ENCODE measurements at regions not wholly inside any gene's neighbourhood (a gene's known extent, or its start where the extent isn't known, plus 50 kb on each side); places are given as distances from the start of the nearest gene placed in this dataset.

GRCh38 chr6:82118150-82118562 lies 129.4 kb downstream of the IBTK start:
- Histone ChIP-seq H3K4ac (ENCODE audit: low read depth, low read length) (no peak overlapping the region), H3K9ac (ENCODE audit: low read length) (no peak overlapping the region), H2BK120ac (ENCODE audit: insufficient read depth, low read length, poor library complexity) (no peak overlapping the region), H3K4me1 (ENCODE audit: control insufficient read depth in 1 of 2, insufficient read depth in 2 of 2, low read length in 2 of 2) (no peaks in the 10 kb centered on the region), H3K36me3 (ENCODE audit: control insufficient read depth in 1 of 2, insufficient read depth in 2 of 2, low read length in 2 of 2) (no peaks in the 10 kb centered on the region), H4K91ac (ENCODE audit: low read depth, low read length) (no peak overlapping the region), H2BK5ac (ENCODE audit: low read depth, low read length, poor library complexity) (no peak overlapping the region), H4K12ac (ENCODE audit: low read depth, low read length) (no peak overlapping the region), H3K79me1 (ENCODE audit: low read length) (no peaks in the 10 kb centered on the region), H3K4me3 (ENCODE audit: low read depth, low read length) (no peak overlapping the region), H3K14ac (ENCODE audit: low read length) (no peak overlapping the region), H4K8ac (ENCODE audit: low read depth, low read length) (no peak overlapping the region), H2BK12ac (ENCODE audit: low read length) (no peak overlapping the region), H3K23ac (ENCODE audit: low read length) (no peak overlapping the region), H3K27ac (ENCODE audit: low read depth, low read length) (no peak overlapping the region), H3K4me2 (ENCODE audit: low read length) (no peak overlapping the region), H2AK5ac (ENCODE audit: low read length) (no peak overlapping the region), H3K18ac (ENCODE audit: low read length) (no peak overlapping the region), H3K79me2 (ENCODE audit: control insufficient read depth, insufficient read depth, low read length, poor library complexity) (no peaks in the 10 kb centered on the region), H3K27me3 (ENCODE audit: insufficient read depth, low read length) (no peaks in the 10 kb centered on the region), H2AFZ (ENCODE audit: insufficient read depth, low read length, poor library complexity) (no peak overlapping the region), H3K9me3 (ENCODE audit: insufficient read depth, low read depth, low read length) (no peaks in the 10 kb centered on the region)
- DNase-seq = no peak
- WGBS (ENCODE audit: extremely low coverage, insufficient coverage, insufficient read length) = no CpG with 5 or more reads among the region's 3 CpGs

GRCh38 chr6:82114748-82115147 lies 132.8 kb downstream of the IBTK start:
- no peak overlapping the region for H4K12ac ChIP-seq (ENCODE audit: low read depth, low read length)

DNA sequence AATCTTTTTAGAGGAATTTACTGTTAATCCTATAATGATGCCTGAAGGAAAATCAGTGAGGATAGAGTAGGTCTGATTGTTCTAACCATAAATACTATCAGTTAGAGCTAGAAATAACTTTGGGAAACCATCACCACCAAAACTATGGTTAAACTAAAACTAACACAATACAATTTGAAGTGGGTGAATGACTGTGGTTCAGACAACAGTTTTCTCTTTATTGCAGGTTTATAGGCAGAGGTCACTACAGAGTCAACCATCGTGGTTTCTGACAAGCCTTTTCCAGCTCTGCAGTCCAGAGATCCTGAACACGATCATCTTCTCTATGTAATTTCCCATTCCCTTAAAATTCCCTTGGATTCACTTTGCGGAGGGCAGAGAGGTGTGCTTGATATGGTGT lies 134.3 kb downstream of the IBTK start:
- Histone ChIP-seq H3K4me2 (ENCODE audit: low read length) (no peak overlapping the region), H2BK12ac (ENCODE audit: low read length) (no peak overlapping the region), H3K18ac (ENCODE audit: low read length) (no peak overlapping the region), H2BK120ac (ENCODE audit: insufficient read depth, low read length, poor library complexity) (no peak overlapping the region), H4K91ac (ENCODE audit: low read depth, low read length) (no peak overlapping the region), H4K8ac (ENCODE audit: low read depth, low read length) (no peak overlapping the region), H3K23ac (ENCODE audit: low read length) (no peak overlapping the region), H3K4me3 (ENCODE audit: low read depth, low read length) (no peak overlapping the region), H3K4ac (ENCODE audit: low read depth, low read length) (no peak overlapping the region), H3K79me2 (ENCODE audit: control insufficient read depth, insufficient read depth, low read length, poor library complexity) (no peaks in the 10 kb centered on the region), H3K14ac (ENCODE audit: low read length) (no peak overlapping the region), H2BK5ac (ENCODE audit: low read depth, low read length, poor library complexity) (no peak overlapping the region), H2AFZ (ENCODE audit: insufficient read depth, low read length, poor library complexity) (no peak overlapping the region), H2AK5ac (ENCODE audit: low read length) (no peak overlapping the region), H3K79me1 (ENCODE audit: low read length) (no peaks in the 10 kb centered on the region), H3K27ac (ENCODE audit: low read depth, low read length) (no peak overlapping the region), H3K36me3 (ENCODE audit: control insufficient read depth in 1 of 2, insufficient read depth in 2 of 2, low read length in 2 of 2) (no peaks in the 10 kb centered on the region), H4K12ac (ENCODE audit: low read depth, low read length) (no peak overlapping the region), H3K4me1 (ENCODE audit: control insufficient read depth in 1 of 2, insufficient read depth in 2 of 2, low read length in 2 of 2) (no peaks in the 10 kb centered on the region), H3K27me3 (ENCODE audit: insufficient read depth, low read length) (no peaks in the 10 kb centered on the region), H3K9ac (ENCODE audit: low read length) (no peak overlapping the region), H3K9me3 (ENCODE audit: insufficient read depth, low read depth, low read length) (no peaks in the 10 kb centered on the region)
- no peak for DNase-seq
- WGBS (ENCODE audit: extremely low coverage, insufficient coverage, insufficient read length) = no CpG with 5 or more reads among the region's 3 CpGs

More at GRCh38 chr6:82114748-82115147, 132.8 kb downstream of the IBTK start:
- no peaks in the 10 kb centered on the region for H3K36me3 ChIP-seq (ENCODE audit: control insufficient read depth in 1 of 2, insufficient read depth in 2 of 2, low read length in 2 of 2)
- no peak overlapping the region for H3K18ac ChIP-seq (ENCODE audit: low read length)
- no peak overlapping the region for H2AK5ac ChIP-seq (ENCODE audit: low read length)
- DNase-seq = no peak
- H3K4me2 ChIP-seq (ENCODE audit: low read length) = no peak overlapping the region
- H3K9ac ChIP-seq (ENCODE audit: low read length) = no peak overlapping the region
- H2BK120ac ChIP-seq (ENCODE audit: insufficient read depth, low read length, poor library complexity) = no peak overlapping the region
- H2BK12ac ChIP-seq (ENCODE audit: low read length) = no peak overlapping the region
- no peak overlapping the region for H3K23ac ChIP-seq (ENCODE audit: low read length)
- no peak overlapping the region for H3K4ac ChIP-seq (ENCODE audit: low read depth, low read length)
- H3K14ac ChIP-seq (ENCODE audit: low read length) = no peak overlapping the region
- no CpG with 5 or more reads among the region's 3 CpGs for WGBS (ENCODE audit: extremely low coverage, insufficient coverage, insufficient read length)
- H3K9me3 ChIP-seq (ENCODE audit: insufficient read depth, low read depth, low read length) = no peaks in the 10 kb centered on the region
- no peak overlapping the region for H2AFZ ChIP-seq (ENCODE audit: insufficient read depth, low read length, poor library complexity)
- H4K91ac ChIP-seq (ENCODE audit: low read depth, low read length) = no peak overlapping the region
- no peaks in the 10 kb centered on the region for H3K27me3 ChIP-seq (ENCODE audit: insufficient read depth, low read length)
- no peak overlapping the region for H4K8ac ChIP-seq (ENCODE audit: low read depth, low read length)
- no peak overlapping the region for H2BK5ac ChIP-seq (ENCODE audit: low read depth, low read length, poor library complexity)
- H3K79me2 ChIP-seq (ENCODE audit: control insufficient read depth, insufficient read depth, low read length, poor library complexity) = no peaks in the 10 kb centered on the region
- no peak overlapping the region for H3K27ac ChIP-seq (ENCODE audit: low read depth, low read length)
- H3K4me1 ChIP-seq (ENCODE audit: control insufficient read depth in 1 of 2, insufficient read depth in 2 of 2, low read length in 2 of 2) = no peaks in the 10 kb centered on the region
- no peaks in the 10 kb centered on the region for H3K79me1 ChIP-seq (ENCODE audit: low read length)
- H3K4me3 ChIP-seq (ENCODE audit: low read depth, low read length) = no peak overlapping the region

DNA sequence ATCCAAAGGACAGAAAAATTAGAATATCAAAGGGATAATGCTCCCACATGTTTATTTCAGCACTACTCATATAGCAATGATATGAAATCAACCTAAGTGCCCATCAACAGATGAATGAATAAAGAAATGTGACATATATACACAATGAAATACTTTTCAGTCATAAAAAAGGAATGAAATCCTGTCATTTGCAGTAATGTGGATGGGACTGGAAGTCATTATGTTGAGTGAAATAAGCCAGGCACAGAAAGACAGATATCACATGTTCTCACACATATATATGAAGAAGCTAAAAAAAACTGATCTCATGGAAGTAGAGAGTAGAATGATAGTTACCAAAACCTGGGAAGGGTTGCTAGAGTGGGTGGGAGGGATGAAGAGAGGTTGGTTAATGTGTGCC lies 135.7 kb downstream of the IBTK start:
- Histone ChIP-seq H3K23ac (ENCODE audit: low read length) (no peak overlapping the region), H4K8ac (ENCODE audit: low read depth, low read length) (no peak overlapping the region), H2BK12ac (ENCODE audit: low read length) (no peak overlapping the region), H2BK120ac (ENCODE audit: insufficient read depth, low read length, poor library complexity) (no peak overlapping the region), H3K27ac (ENCODE audit: low read depth, low read length) (no peak overlapping the region), H2AK5ac (ENCODE audit: low read length) (no peak overlapping the region), H3K27me3 (ENCODE audit: insufficient read depth, low read length) (no peaks in the 10 kb centered on the region), H3K18ac (ENCODE audit: low read length) (no peak overlapping the region), H3K14ac (ENCODE audit: low read length) (no peak overlapping the region), H3K4ac (ENCODE audit: low read depth, low read length) (no peak overlapping the region), H3K4me2 (ENCODE audit: low read length) (no peak overlapping the region), H3K4me1 (ENCODE audit: control insufficient read depth in 1 of 2, insufficient read depth in 2 of 2, low read length in 2 of 2) (no peaks in the 10 kb centered on the region), H3K79me2 (ENCODE audit: control insufficient read depth, insufficient read depth, low read length, poor library complexity) (no peaks in the 10 kb centered on the region), H4K12ac (ENCODE audit: low read depth, low read length) (no peak overlapping the region), H3K9me3 (ENCODE audit: insufficient read depth, low read depth, low read length) (no peaks in the 10 kb centered on the region), H2BK5ac (ENCODE audit: low read depth, low read length, poor library complexity) (no peak overlapping the region), H3K79me1 (ENCODE audit: low read length) (no peaks in the 10 kb centered on the region), H3K4me3 (ENCODE audit: low read depth, low read length) (no peak overlapping the region), H4K91ac (ENCODE audit: low read depth, low read length) (no peak overlapping the region), H2AFZ (ENCODE audit: insufficient read depth, low read length, poor library complexity) (no peak overlapping the region), H3K36me3 (ENCODE audit: control insufficient read depth in 1 of 2, insufficient read depth in 2 of 2, low read length in 2 of 2) (no peaks in the 10 kb centered on the region), H3K9ac (ENCODE audit: low read length) (no peak overlapping the region)
- DNase-seq = no peak

DNA sequence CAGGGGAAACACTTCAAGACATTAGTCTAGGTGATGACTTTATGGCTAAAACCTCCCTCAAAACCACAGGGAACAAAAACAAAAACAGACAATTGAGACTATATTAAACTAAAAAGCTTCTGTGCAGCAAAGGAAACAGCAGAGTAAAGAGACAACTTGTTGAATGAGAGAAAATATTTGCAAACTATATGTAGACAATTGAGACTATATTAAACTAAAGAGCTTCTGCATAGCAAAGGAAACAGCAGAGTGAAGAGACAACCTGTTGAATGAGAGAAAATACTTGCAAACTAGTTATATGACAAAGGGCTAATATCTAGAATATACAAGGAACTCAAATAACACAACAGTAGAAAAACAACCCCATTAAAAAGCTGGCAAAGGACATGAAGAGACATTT lies 136.4 kb downstream of the IBTK start:
- H3K9me3 ChIP-seq (ENCODE audit: insufficient read depth, low read depth, low read length) = no peaks in the 10 kb centered on the region
- H3K27me3 ChIP-seq (ENCODE audit: insufficient read depth, low read length) = no peaks in the 10 kb centered on the region
- H3K18ac ChIP-seq (ENCODE audit: low read length) = no peak overlapping the region
- no peaks in the 10 kb centered on the region for H3K36me3 ChIP-seq (ENCODE audit: control insufficient read depth in 1 of 2, insufficient read depth in 2 of 2, low read length in 2 of 2)
- no peak overlapping the region for H3K27ac ChIP-seq (ENCODE audit: low read depth, low read length)
- H3K4me1 ChIP-seq (ENCODE audit: control insufficient read depth in 1 of 2, insufficient read depth in 2 of 2, low read length in 2 of 2) = no peaks in the 10 kb centered on the region
- no peak overlapping the region for H3K4ac ChIP-seq (ENCODE audit: low read depth, low read length)
- H3K79me2 ChIP-seq (ENCODE audit: control insufficient read depth, insufficient read depth, low read length, poor library complexity) = no peaks in the 10 kb centered on the region
- no peak overlapping the region for H4K12ac ChIP-seq (ENCODE audit: low read depth, low read length)
- H3K23ac ChIP-seq (ENCODE audit: low read length) = no peak overlapping the region
- H3K9ac ChIP-seq (ENCODE audit: low read length) = no peak overlapping the region
- no peak for DNase-seq
- no peaks in the 10 kb centered on the region for H3K79me1 ChIP-seq (ENCODE audit: low read length)
- H4K8ac ChIP-seq (ENCODE audit: low read depth, low read length) = no peak overlapping the region
- H2AFZ ChIP-seq (ENCODE audit: insufficient read depth, low read length, poor library complexity) = no peak overlapping the region
- no peak overlapping the region for H2BK12ac ChIP-seq (ENCODE audit: low read length)
- no peak overlapping the region for H4K91ac ChIP-seq (ENCODE audit: low read depth, low read length)
- H2AK5ac ChIP-seq (ENCODE audit: low read length) = no peak overlapping the region
- no peak overlapping the region for H2BK120ac ChIP-seq (ENCODE audit: insufficient read depth, low read length, poor library complexity)
- no peak overlapping the region for H3K4me3 ChIP-seq (ENCODE audit: low read depth, low read length)
- no peak overlapping the region for H3K4me2 ChIP-seq (ENCODE audit: low read length)
- H3K14ac ChIP-seq (ENCODE audit: low read length) = no peak overlapping the region
- H2BK5ac ChIP-seq (ENCODE audit: low read depth, low read length, poor library complexity) = no peak overlapping the region

All from trophoblast cell (in vitro differentiated cells and primary cell).